Left lung (tissue), 4 donors: ENCODE measurements at regions not wholly inside any gene's neighbourhood (a gene's known extent, or its start where the extent isn't known, plus 50 kb on each side); places are given as distances from the start of the nearest gene placed in this dataset.

Source experiments
- ATAC-seq: fragments of 200-7000 bp; cut with Tn5 transposase; one replicate; pipeline ENCODE4 v1.9.1; 2020; ENCODE audit warnings: moderate library complexity
- DNase-seq, 4 donors: peaks; one replicate each; pipeline ENCODE4 v3.0.0-alpha.2; 2013 to 2020
- H3K27ac ChIP-seq, 2 donors: fragments of 200-600 bp; sonication (generic) in 1 of 2; one replicate each; pipeline versions ENCODE4 v1.5.0 to v1.8.0; 2020 to 2021
- H3K27me3 ChIP-seq, 2 donors: fragments of 200-600 bp; sonication (generic) in 1 of 2; one replicate each; pipeline versions ENCODE4 v1.5.0 to v1.8.0; 2020 to 2021
- H3K36me3 ChIP-seq, 2 donors: fragments of 200-600 bp; sonication (generic) in 1 of 2; one replicate each; pipeline versions ENCODE4 v1.5.0 to v1.8.0; 2020 to 2021
- H3K4me1 ChIP-seq, 2 donors: fragments of 200-600 bp; one replicate each; pipeline ENCODE4 v1.8.0; 2021
- H3K4me3 ChIP-seq, 2 donors: fragments of 200-600 bp; sonication (generic) in 1 of 2; one replicate each; pipeline versions ENCODE4 v1.5.0 to v1.8.0; 2020 to 2021; ENCODE audit warnings: mild to moderate bottlenecking in 1 of 2
- H3K9me3 ChIP-seq, 2 donors: fragments of 200-600 bp; sonication (generic) in 1 of 2; one replicate each; pipeline versions ENCODE4 v1.5.0 to v1.8.0; 2020 to 2021
- intact Hi-C, 2 donors: fragments of 100-400 bp; cut with DNase I; formaldehyde crosslinking; loops; one replicate each; pipeline versions ENCODE4 v1.11.2 to v1.14.2; 2022
- TF ChIP-seq, protein P1 (sequence below), 2 donors: fragments of 200-600 bp; sonication (generic) in 1 of 2; IDR thresholded peaks; one replicate each; pipeline versions ENCODE4 v1.5.0 to v1.8.0; 2021; ENCODE audit warnings: antibody characterized with exemption in 2 of 2
- donor health status: DM: no; HTN: yes; CAD: no.
- donor health status: DM: no; HTN: no; CAD: no.

DNA sequence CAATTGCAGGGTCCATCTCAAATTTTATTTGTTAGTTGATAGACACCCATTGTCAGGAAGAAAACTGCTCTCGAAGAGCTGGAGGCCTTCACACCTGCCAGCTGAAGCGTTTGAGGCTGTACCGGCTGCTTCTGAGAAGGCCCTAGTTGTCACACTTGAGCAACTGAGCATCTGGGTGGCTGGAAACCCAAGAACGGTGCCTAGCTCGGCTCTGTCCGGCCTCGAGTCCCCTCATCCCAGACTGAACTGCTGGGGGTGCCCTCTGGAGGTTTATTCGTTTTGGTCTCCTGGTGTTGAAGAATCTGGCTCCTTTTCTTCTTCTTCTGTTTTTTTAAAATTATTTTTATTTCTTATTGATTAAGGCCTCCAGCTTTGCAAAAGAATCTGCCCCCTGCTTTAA lies 59.3 kb upstream of the EXOC6 start:
- TF ChIP-seq, protein P1, sequence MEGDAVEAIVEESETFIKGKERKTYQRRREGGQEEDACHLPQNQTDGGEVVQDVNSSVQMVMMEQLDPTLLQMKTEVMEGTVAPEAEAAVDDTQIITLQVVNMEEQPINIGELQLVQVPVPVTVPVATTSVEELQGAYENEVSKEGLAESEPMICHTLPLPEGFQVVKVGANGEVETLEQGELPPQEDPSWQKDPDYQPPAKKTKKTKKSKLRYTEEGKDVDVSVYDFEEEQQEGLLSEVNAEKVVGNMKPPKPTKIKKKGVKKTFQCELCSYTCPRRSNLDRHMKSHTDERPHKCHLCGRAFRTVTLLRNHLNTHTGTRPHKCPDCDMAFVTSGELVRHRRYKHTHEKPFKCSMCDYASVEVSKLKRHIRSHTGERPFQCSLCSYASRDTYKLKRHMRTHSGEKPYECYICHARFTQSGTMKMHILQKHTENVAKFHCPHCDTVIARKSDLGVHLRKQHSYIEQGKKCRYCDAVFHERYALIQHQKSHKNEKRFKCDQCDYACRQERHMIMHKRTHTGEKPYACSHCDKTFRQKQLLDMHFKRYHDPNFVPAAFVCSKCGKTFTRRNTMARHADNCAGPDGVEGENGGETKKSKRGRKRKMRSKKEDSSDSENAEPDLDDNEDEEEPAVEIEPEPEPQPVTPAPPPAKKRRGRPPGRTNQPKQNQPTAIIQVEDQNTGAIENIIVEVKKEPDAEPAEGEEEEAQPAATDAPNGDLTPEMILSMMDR (IDR thresholded peaks at IDR 0.05) = no peak
- H3K4me1 ChIP-seq = peaks cover 0 to 15% of the 10 kb centered on the region in 2 donors

GRCh38 chr10:92789786-92790185 lies 58.5 kb upstream of the EXOC6 start:
- Histone ChIP-seq H3K27ac (peak overlapping the region in 1 of 2 donors; percentile 76), H3K27me3 (no peaks in the 10 kb centered on the region), H3K4me1 (peaks cover 0 to 15% of the 10 kb centered on the region in 2 donors), H3K36me3 (no peaks in the 10 kb centered on the region), H3K4me3 (no peak overlapping the region), H3K9me3 (no peaks in the 10 kb centered on the region)
- TF ChIP-seq, protein P1 (IDR thresholded peaks at IDR 0.05) = no peak
- no peak for ATAC-seq
- DNase-seq = no peak
- intact Hi-C loops = no loop called here

More for the DNA sequence above, 59.3 kb upstream of the EXOC6 start:
- no peaks in the 10 kb centered on the region for H3K9me3 ChIP-seq
- no peak for DNase-seq
- no peaks in the 10 kb centered on the region for H3K27me3 ChIP-seq
- intact Hi-C loops = no loop called here
- no peaks in the 10 kb centered on the region for H3K36me3 ChIP-seq
- no peak for ATAC-seq
- no peak overlapping the region for H3K27ac ChIP-seq
- no peak overlapping the region for H3K4me3 ChIP-seq

DNA sequence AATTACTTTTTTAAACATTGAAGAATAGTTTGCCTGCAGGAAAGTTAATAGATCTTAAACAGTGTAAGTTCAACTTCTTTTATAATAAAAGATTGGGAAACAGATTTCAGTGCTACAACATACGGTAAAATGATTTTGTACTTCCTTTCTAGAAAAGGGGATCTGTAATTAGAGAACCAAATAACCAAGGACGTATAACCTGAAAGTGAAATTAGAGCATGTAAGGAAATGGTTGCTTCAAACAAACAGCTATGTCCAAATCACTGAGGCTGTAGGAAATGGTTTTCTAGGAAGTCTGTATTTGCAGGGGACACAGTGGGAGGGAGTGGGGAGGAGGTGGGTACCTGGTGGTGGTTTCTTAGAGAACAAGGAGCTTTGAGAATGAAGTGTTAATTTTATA lies 57.9 kb upstream of the EXOC6 start:
- DNase-seq (no peak), ATAC-seq (peak; percentile 27)
- Histone ChIP-seq H3K4me1 (peaks cover 0 to 15% of the 10 kb centered on the region in 2 donors), H3K36me3 (no peaks in the 10 kb centered on the region), H3K9me3 (no peaks in the 10 kb centered on the region), H3K27ac (peak overlapping the region in 1 of 2 donors; percentile 76), H3K4me3 (no peak overlapping the region), H3K27me3 (no peaks in the 10 kb centered on the region)
- intact Hi-C loops = no loop called here
- TF ChIP-seq, protein P1 (IDR thresholded peaks at IDR 0.05) = no peak

DNA sequence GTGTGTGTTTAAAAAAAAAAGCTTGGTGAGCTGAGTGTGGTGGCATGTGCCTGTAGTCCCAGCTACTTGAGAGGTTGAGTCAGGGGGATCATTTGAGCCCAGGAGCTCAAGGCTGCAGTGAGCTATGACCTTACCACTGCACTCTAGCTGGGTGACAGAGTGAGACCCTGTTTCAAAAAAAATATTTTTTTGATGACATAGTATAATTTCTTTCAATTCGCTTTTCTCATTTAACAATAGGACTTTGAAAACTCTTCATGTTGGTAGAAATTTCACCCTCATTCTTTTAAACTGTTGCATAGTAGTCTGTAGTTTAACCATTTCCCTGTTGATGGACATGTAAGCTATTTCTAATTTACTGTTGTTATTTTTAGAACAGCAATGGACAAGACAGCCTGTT lies 55.7 kb upstream of the EXOC6 start:
- H3K4me1 ChIP-seq = peaks cover 0 to 15% of the 10 kb centered on the region in 2 donors
- H3K36me3 ChIP-seq = no peaks in the 10 kb centered on the region
- no peaks in the 10 kb centered on the region for H3K27me3 ChIP-seq
- no peak overlapping the region for H3K4me3 ChIP-seq
- DNase-seq (no peak), ATAC-seq (no peak)
- H3K9me3 ChIP-seq = peaks cover 0 to 3% of the 10 kb centered on the region in 2 donors
- no peak overlapping the region for H3K27ac ChIP-seq
- intact Hi-C loops = no loop called here
- TF ChIP-seq, protein P1 (IDR thresholded peaks at IDR 0.05) = no peak
